Pancreas (tissue), 10 donors: ENCODE measurements at regions not wholly inside any gene's neighbourhood (a gene's known extent, or its start where the extent isn't known, plus 50 kb on each side); places are given as distances from the start of the nearest gene placed in this dataset.

Source experiments
- ATAC-seq, 4 donors: fragments of 200-7000 bp; cut with Tn5 transposase; one replicate each; pipeline versions ENCODE4 v1.8.0 to v1.9.1; 2020; ENCODE audit warnings: mild to moderate bottlenecking in 4 of 4, moderate library complexity in 4 of 4
- DNase-seq, 6 donors: peaks; one replicate each; pipeline ENCODE4 v3.0.0-alpha.2; 2020
- FAIRE-seq: peaks from 2 replicates; lab custom pipeline; 2012; peaks lifted over from hg19 to GRCh38; lab: Jason Lieb, UNC
- H3K27ac ChIP-seq, 4 donors: fragments of 200-600 bp; sonication (generic); 1 replicate in 3 of 4; 2 replicates in 1 of 4; pipeline versions ENCODE4 v1.5.0 to v1.8.0; 2020
- H3K27me3 ChIP-seq, 4 donors: fragments of 200-600 bp; one replicate each; pipeline ENCODE4 v1.8.0; 2021
- H3K36me3 ChIP-seq, 3 donors: fragments of 200-600 bp; sonication (generic) in 1 of 3; one replicate each; pipeline versions ENCODE4 v1.5.0 to v1.8.0; 2020 to 2021
- H3K4me1 ChIP-seq, 3 donors: fragments of 200-600 bp; one replicate each; pipeline ENCODE4 v1.8.0; 2021
- H3K4me3 ChIP-seq, 4 donors: fragments of 200-600 bp; sonication (generic) in 2 of 4; one replicate each; pipeline versions ENCODE4 v1.5.0 to v1.8.0; 2020 to 2021
- H3K9me3 ChIP-seq, 4 donors: fragments of 200-600 bp; one replicate each; pipeline ENCODE4 v1.8.0; 2021
- WGBS, 2 donors: extraction: QIAGEN DNeasy Blood & Tissue Kit; methylation state at CpG; one replicate each; pipeline ENCODE4 v1.1.7; 2013; 5-methylcytosine and 5-hydroxymethylcytosine counted together
- intact Hi-C, 3 donors: fragments of 100-400 bp; cut with DNase I; formaldehyde crosslinking; loops; one replicate each; pipeline versions ENCODE4 v1.11.1 to v1.14.2; 2022
- TF ChIP-seq, protein P1 (sequence below), 4 donors: fragments of 200-600 bp; sonication (generic) in 3 of 4; IDR thresholded peaks; one replicate each; pipeline versions ENCODE4 v1.5.0 to v1.8.0; 2021; ENCODE audit warnings: antibody characterized with exemption in 4 of 4
- donor health status: healthy with polysubstance abuse.
- donor health status: DM: no; HTN: no; CAD: no; lungs with moderate emphysema.
- donor health status: DM: no; HTN: no; CAD: no.
- donor health status: control.
- donor health status: control.
- donor health status: Bipolar disorder and iron deficiency.
- donor health status: DM: yes; HTN: yes; CAD: no.
- donor health status: DM: no; HTN: no; CAD: no.
- donor health status: DM: no; HTN: no; CAD: no.
- donor health status: DM: yes; HTN: yes; CAD: no.

DNA sequence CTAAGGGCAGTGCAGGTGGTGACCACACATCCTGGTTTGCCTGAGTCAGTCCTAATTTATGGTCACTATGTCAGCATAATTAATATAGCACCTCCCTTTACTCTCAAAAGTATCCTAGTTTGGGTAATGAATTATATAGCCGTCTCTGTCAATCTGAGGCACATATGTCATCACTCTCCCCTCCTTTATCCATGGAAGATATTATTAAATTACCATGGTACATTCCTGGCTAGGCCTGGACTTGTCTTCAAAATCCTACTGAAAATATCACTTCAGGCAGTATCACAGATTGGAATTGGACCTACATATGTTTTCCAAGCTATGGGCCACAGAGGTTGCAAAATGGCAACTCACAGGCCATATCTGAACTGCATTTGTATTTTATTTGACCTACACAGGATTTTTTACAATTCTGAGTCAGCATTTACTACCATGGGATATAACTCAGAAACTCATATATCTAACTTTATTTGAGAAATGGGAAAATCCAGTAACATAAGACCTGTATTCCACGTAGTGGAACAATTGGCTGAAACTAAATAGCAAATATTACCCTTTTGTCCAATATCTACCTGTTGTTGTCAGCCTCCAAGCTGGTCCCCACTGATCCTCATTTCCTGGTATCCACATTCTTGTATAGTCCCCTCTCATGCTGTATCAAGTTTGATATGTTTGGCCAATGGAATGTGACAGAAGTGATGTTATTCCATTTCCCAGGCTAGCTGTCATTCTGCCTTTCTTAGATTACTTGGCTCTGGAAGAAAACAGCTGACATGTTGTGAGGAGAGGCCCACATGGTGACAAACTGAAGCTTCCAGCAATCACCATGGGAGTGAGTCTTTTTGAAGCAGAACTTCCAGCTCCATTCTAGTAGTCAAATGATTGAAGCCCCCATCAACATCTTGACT, 102.5 kb upstream of the MDM1 start:
- H3K4me3 ChIP-seq: no peak overlapping the region
- DNase-seq (no peak), FAIRE-seq (no peak), ATAC-seq (no peak)
- no peaks in the 10 kb centered on the region for H3K36me3 ChIP-seq
- no peak overlapping the region for H3K27ac ChIP-seq
- no peaks in the 10 kb centered on the region for H3K4me1 ChIP-seq
- H3K9me3 ChIP-seq: no peaks in the 10 kb centered on the region
- TF ChIP-seq, protein P1, sequence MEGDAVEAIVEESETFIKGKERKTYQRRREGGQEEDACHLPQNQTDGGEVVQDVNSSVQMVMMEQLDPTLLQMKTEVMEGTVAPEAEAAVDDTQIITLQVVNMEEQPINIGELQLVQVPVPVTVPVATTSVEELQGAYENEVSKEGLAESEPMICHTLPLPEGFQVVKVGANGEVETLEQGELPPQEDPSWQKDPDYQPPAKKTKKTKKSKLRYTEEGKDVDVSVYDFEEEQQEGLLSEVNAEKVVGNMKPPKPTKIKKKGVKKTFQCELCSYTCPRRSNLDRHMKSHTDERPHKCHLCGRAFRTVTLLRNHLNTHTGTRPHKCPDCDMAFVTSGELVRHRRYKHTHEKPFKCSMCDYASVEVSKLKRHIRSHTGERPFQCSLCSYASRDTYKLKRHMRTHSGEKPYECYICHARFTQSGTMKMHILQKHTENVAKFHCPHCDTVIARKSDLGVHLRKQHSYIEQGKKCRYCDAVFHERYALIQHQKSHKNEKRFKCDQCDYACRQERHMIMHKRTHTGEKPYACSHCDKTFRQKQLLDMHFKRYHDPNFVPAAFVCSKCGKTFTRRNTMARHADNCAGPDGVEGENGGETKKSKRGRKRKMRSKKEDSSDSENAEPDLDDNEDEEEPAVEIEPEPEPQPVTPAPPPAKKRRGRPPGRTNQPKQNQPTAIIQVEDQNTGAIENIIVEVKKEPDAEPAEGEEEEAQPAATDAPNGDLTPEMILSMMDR (IDR thresholded peaks at IDR 0.05): no peak
- no peaks in the 10 kb centered on the region for H3K27me3 ChIP-seq
- intact Hi-C loops: no loop called here
- 97% methylated on average over 2 of the region's 2 CpGs for WGBS, 2 donors

GRCh38 chr12:68435299-68435637, 103.1 kb upstream of the MDM1 start:
- Histone ChIP-seq H3K27ac (no peak overlapping the region), H3K9me3 (no peaks in the 10 kb centered on the region), H3K4me3 (no peak overlapping the region), H3K4me1 (no peaks in the 10 kb centered on the region), H3K36me3 (no peaks in the 10 kb centered on the region), H3K27me3 (no peaks in the 10 kb centered on the region)
- DNase-seq (no peak), FAIRE-seq (no peak), ATAC-seq (no peak)
- WGBS, 2 donors: 95 to 97% methylated on average over 1 of the region's 1 CpG
- TF ChIP-seq, protein P1 (IDR thresholded peaks at IDR 0.05): no peak
- intact Hi-C loops: no loop called here

DNA sequence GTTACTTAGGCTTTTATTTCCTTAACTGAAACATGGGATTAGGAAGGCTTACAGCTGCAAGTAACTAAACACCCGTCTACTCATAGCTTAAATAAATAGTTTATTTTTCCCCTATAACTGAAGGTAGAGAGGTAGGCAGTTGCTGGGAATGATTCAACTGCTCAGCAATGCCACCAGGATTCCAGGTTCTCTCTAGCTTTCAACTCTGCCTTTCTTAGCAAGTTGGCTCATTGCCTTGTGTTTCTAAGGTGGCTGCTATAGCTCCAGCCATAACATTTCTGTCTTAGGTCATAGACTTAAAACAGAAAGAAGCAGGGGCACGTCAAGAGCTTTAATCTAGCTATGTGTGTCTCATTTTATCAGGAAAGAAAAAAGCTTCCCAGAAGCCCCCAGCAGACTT, 103.7 kb upstream of the MDM1 start:
- Histone ChIP-seq H3K4me1 (no peaks in the 10 kb centered on the region), H3K36me3 (no peaks in the 10 kb centered on the region), H3K4me3 (no peak overlapping the region), H3K9me3 (no peaks in the 10 kb centered on the region), H3K27me3 (no peaks in the 10 kb centered on the region), H3K27ac (no peak overlapping the region)
- FAIRE-seq: no peak
- TF ChIP-seq, protein P1 (IDR thresholded peaks at IDR 0.05): no peak
- 71 to 78% methylated on average over 2 of the region's 2 CpGs for WGBS, 2 donors
- DNase-seq: no peak
- intact Hi-C loops: no loop called here
- ATAC-seq: no peak

DNA sequence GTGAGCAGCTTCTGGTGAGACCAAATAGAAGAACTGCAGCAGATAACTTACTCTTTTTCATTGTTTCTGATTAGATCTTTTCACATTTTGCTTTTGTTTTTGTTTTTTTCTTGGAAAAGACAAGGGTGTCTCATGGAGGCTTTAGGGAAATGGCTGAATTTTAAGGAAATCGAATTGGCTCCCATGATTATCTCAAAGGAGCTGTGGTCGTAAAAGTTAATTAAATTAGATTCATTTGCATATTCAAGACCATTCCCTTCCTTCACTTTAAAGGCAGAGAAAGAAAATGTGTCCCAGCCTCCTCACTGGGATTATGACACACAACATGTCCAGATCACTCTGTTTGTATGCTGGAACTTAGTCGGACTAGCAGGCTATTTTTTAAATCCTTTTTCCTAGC, 106.4 kb upstream of the MDM1 start:
- no peak for DNase-seq
- FAIRE-seq: no peak
- intact Hi-C loops: no loop called here
- Histone ChIP-seq H3K4me1 (no peaks in the 10 kb centered on the region), H3K36me3 (no peaks in the 10 kb centered on the region), H3K9me3 (no peaks in the 10 kb centered on the region), H3K27ac (no peak overlapping the region), H3K4me3 (no peak overlapping the region), H3K27me3 (no peaks in the 10 kb centered on the region)
- ATAC-seq: no peak
- TF ChIP-seq, protein P1 (IDR thresholded peaks at IDR 0.05): no peak
- WGBS, 2 donors: 78 to 86% methylated on average over 3 of the region's 3 CpGs

GRCh38 chr12:68439368-68440045, 107.3 kb upstream of the MDM1 start:
- DNase-seq: no peak
- TF ChIP-seq, protein P1 (IDR thresholded peaks at IDR 0.05): no peak
- intact Hi-C loops: no loop called here
- H3K9me3 ChIP-seq: no peaks in the 10 kb centered on the region
- no peak overlapping the region for H3K4me3 ChIP-seq
- no peak overlapping the region for H3K27ac ChIP-seq
- H3K36me3 ChIP-seq: no peaks in the 10 kb centered on the region
- H3K4me1 ChIP-seq: no peaks in the 10 kb centered on the region
- FAIRE-seq: no peak
- 86 to 90% methylated on average over 4 of the region's 4 CpGs for WGBS, 2 donors
- no peak for ATAC-seq
- no peaks in the 10 kb centered on the region for H3K27me3 ChIP-seq
